ENCODE measurements at regions not wholly inside any gene's neighbourhood (a gene's known extent, or its start where the extent isn't known, plus 50 kb on each side); places are given as distances from the start of the nearest gene placed in this dataset.

DNA sequence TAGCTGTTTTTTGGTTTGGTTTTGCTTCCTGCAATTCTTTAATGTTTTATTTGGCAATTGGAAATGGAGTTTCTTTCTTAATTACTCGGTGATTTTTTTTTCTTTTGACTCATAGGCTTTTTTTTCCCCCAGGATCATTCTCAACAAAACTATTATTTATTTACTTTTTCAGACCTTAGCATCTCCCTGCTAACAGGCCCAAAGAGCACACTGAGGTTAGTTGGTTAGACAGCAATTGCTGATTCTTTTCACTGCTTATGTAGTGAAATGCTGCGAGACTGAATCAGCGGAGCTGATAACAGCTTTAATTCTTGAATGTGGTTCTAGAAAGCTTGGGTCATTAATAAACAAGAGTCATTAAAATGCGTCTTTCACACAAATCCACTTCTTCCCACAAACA, 79.1 kb upstream of the ZFP64 start:
- Histone ChIP-seq H2AFZ (ENCODE audit: low read length) (no peak overlapping the region), H3K4me3 (ENCODE audit: insufficient read depth, low read length) (no peak overlapping the region), H3K27ac (ENCODE audit: low read depth, low read length) (no peak overlapping the region), H3K9me3 (ENCODE audit: low read depth, low read length) (no peaks in the 10 kb centered on the region), H3K4me2 (ENCODE audit: insufficient read depth, low read length) (no peak overlapping the region), H4K20me1 (ENCODE audit: insufficient read depth, low read length) (no peaks in the 10 kb centered on the region), H3K79me2 (ENCODE audit: insufficient read depth, low read length) (no peaks in the 10 kb centered on the region), H3K4me1 (ENCODE audit: insufficient read depth, low read length) (no peaks in the 10 kb centered on the region), H3K36me3 (ENCODE audit: insufficient read depth, low read length) (no peaks in the 10 kb centered on the region), H3K27me3 (ENCODE audit: insufficient read depth, low read length) (no peaks in the 10 kb centered on the region)
- no peak for DNase-seq (ENCODE audit: insufficient read length, low spot score, missing footprints)
- TF ChIP-seq, protein P1, sequence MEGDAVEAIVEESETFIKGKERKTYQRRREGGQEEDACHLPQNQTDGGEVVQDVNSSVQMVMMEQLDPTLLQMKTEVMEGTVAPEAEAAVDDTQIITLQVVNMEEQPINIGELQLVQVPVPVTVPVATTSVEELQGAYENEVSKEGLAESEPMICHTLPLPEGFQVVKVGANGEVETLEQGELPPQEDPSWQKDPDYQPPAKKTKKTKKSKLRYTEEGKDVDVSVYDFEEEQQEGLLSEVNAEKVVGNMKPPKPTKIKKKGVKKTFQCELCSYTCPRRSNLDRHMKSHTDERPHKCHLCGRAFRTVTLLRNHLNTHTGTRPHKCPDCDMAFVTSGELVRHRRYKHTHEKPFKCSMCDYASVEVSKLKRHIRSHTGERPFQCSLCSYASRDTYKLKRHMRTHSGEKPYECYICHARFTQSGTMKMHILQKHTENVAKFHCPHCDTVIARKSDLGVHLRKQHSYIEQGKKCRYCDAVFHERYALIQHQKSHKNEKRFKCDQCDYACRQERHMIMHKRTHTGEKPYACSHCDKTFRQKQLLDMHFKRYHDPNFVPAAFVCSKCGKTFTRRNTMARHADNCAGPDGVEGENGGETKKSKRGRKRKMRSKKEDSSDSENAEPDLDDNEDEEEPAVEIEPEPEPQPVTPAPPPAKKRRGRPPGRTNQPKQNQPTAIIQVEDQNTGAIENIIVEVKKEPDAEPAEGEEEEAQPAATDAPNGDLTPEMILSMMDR (IDR thresholded peaks at IDR 0.05; ENCODE audit: extremely low read depth, low read depth, low read length): no peak

DNA sequence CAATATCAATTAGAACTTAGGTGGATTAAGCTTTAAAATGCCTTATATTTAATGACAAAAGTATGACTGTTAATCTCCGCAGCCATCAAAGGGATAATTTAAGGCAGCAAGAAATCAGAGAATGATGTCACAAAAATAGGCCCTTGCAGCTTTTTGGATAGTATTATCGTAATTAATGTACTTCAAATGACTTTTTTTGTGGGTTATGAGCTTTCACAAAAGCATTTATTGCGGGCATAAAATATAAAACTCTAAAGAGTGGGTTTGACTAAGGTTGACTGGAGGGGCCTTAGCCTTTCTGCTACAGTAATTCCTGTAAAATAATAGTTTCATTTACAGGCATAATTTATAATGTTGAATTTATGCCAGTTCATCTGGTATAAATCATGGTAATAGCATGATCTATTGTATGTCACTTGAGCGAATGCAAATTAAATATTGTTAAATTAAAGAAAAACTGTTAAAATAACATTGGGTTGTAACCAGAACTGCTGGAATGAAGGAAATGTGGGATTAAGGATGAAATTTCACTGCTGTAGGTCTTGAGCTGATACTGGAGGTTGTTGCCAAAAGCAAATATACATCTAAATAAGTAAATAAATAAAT, 78.5 kb upstream of the ZFP64 start:
- H3K4me3 ChIP-seq (ENCODE audit: insufficient read depth, low read length): no peak overlapping the region
- H3K9me3 ChIP-seq (ENCODE audit: low read depth, low read length): no peaks in the 10 kb centered on the region
- no peak for DNase-seq (ENCODE audit: insufficient read length, low spot score, missing footprints)
- TF ChIP-seq, protein P1 (IDR thresholded peaks at IDR 0.05; ENCODE audit: extremely low read depth, low read depth, low read length): no peak
- no peak overlapping the region for H3K4me2 ChIP-seq (ENCODE audit: insufficient read depth, low read length)
- no peak overlapping the region for H2AFZ ChIP-seq (ENCODE audit: low read length)
- H3K27me3 ChIP-seq (ENCODE audit: insufficient read depth, low read length): no peaks in the 10 kb centered on the region
- H4K20me1 ChIP-seq (ENCODE audit: insufficient read depth, low read length): no peaks in the 10 kb centered on the region
- no peak overlapping the region for H3K27ac ChIP-seq (ENCODE audit: low read depth, low read length)
- no peaks in the 10 kb centered on the region for H3K36me3 ChIP-seq (ENCODE audit: insufficient read depth, low read length)
- H3K4me1 ChIP-seq (ENCODE audit: insufficient read depth, low read length): no peaks in the 10 kb centered on the region
- H3K79me2 ChIP-seq (ENCODE audit: insufficient read depth, low read length): no peaks in the 10 kb centered on the region

DNA sequence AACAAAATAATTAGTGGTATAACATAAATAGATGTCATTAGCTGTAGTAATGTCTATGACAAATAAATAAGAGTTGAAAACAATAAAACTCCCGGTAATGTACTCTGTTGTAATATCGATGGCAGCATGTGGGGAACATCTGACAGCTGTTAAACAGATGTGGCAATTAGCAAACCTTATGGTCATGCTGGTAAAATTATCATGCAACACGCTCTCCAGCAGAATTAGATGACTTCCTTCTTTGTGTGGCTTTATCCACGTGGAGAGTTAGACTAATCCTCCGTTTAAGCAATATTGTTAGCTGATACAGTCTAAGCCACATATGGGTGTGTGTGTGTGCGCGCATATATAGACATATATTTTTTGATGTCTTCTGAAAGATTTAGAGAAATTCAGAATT, 77.7 kb upstream of the ZFP64 start:
- Histone ChIP-seq H3K4me1 (ENCODE audit: insufficient read depth, low read length) (no peaks in the 10 kb centered on the region), H4K20me1 (ENCODE audit: insufficient read depth, low read length) (no peaks in the 10 kb centered on the region), H3K36me3 (ENCODE audit: insufficient read depth, low read length) (no peaks in the 10 kb centered on the region), H3K79me2 (ENCODE audit: insufficient read depth, low read length) (no peaks in the 10 kb centered on the region), H3K27ac (ENCODE audit: low read depth, low read length) (no peak overlapping the region), H3K27me3 (ENCODE audit: insufficient read depth, low read length) (no peaks in the 10 kb centered on the region), H3K4me2 (ENCODE audit: insufficient read depth, low read length) (no peak overlapping the region), H3K9me3 (ENCODE audit: low read depth, low read length) (no peaks in the 10 kb centered on the region), H3K4me3 (ENCODE audit: insufficient read depth, low read length) (no peak overlapping the region), H2AFZ (ENCODE audit: low read length) (no peak overlapping the region)
- TF ChIP-seq, protein P1 (IDR thresholded peaks at IDR 0.05; ENCODE audit: extremely low read depth, low read depth, low read length): no peak
- DNase-seq (ENCODE audit: insufficient read length, low spot score, missing footprints): no peak

DNA sequence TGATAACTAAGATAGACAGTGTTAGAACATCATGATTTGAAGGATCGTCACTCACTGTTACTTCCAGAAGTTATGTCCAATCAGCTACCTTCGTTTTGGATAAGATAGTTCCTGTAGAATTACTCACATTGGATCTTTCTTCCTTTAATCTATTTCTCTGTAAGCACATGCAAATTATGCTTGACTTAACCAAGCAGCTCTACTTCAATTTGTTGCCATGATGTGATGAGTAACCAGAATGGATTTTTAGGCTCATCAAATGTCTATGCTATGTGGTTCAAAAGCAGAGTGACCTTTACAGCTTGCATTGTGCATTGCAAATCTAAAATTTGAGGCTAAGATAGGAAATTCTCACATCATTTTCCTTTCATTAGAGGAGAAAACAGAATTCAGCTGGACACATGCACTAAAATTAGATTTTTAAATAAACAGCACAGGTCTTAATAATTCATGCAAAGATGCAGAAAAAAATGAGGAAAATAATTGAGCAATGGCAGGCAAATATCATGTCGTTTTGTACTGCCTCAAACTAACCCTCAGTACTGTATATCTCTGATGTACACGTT, 76.7 kb upstream of the ZFP64 start:
- H3K9me3 ChIP-seq (ENCODE audit: low read depth, low read length): no peaks in the 10 kb centered on the region
- no peaks in the 10 kb centered on the region for H4K20me1 ChIP-seq (ENCODE audit: insufficient read depth, low read length)
- H3K27me3 ChIP-seq (ENCODE audit: insufficient read depth, low read length): no peaks in the 10 kb centered on the region
- DNase-seq (ENCODE audit: insufficient read length, low spot score, missing footprints): no peak
- TF ChIP-seq, protein P1 (IDR thresholded peaks at IDR 0.05; ENCODE audit: extremely low read depth, low read depth, low read length): no peak
- H3K79me2 ChIP-seq (ENCODE audit: insufficient read depth, low read length): no peaks in the 10 kb centered on the region
- no peaks in the 10 kb centered on the region for H3K36me3 ChIP-seq (ENCODE audit: insufficient read depth, low read length)
- H3K27ac ChIP-seq (ENCODE audit: low read depth, low read length): no peak overlapping the region
- H2AFZ ChIP-seq (ENCODE audit: low read length): no peak overlapping the region
- no peak overlapping the region for H3K4me3 ChIP-seq (ENCODE audit: insufficient read depth, low read length)
- no peak overlapping the region for H3K4me2 ChIP-seq (ENCODE audit: insufficient read depth, low read length)
- H3K4me1 ChIP-seq (ENCODE audit: insufficient read depth, low read length): no peaks in the 10 kb centered on the region

Data from osteoblast (primary cell).